Brain microvascular endothelial cell (primary cell): ENCODE measurements at regions not wholly inside any gene's neighbourhood (a gene's known extent, or its start where the extent isn't known, plus 50 kb on each side); places are given as distances from the start of the nearest gene placed in this dataset.
"Not testable (repeated sequence)": the region's sequence is repeated elsewhere in the genome, so short reads cannot be mapped to it uniquely, and the experiment has no call there.

Experiments
- DNase-seq: peaks from one replicate; pipeline ENCODE4 v3.0.0-alpha.2; 2020
- H3K27ac ChIP-seq: fragments of 250-450 bp; sonication (Bioruptor Pico); 2 replicates; pipeline ENCODE4 v1.5.1; 2020; ENCODE audit warnings: mild to moderate bottlenecking, moderate library complexity
- H3K27me3 ChIP-seq: fragments of 250-450 bp; sonication (Bioruptor Pico); replicated peaks from 2 replicates; pipeline ENCODE4 v1.5.1; 2020; ENCODE audit warnings: mild to moderate bottlenecking
- H3K36me3 ChIP-seq: fragments of 250-450 bp; sonication (Bioruptor Pico); replicated peaks from 2 replicates; pipeline ENCODE4 v1.5.1; 2020; ENCODE audit warnings: mild to moderate bottlenecking
- H3K4me3 ChIP-seq: 2 replicates; pipeline ENCODE4 v1.5.1; 2011; ENCODE audit warnings: low read depth, mild to moderate bottlenecking, control low read depth, low read length, moderate library complexity
- CTCF ChIP-seq: IDR thresholded peaks from 2 replicates; pipeline ENCODE4 v1.5.1; 2011; ENCODE audit warnings: low read depth, mild to moderate bottlenecking, moderate library complexity, low read length, control low read depth, inconsistent platforms; ENCODE audit errors: missing control alignments
- in situ Hi-C: cut with HindIII; loops from 2 replicates; pipeline ENCODE4 v1.10.0; 2017; ENCODE audit warnings: low sequenced_read_pairs, low pct_ligation_motif_present

- in situ Hi-C loops = no loop called here
- H3K27me3 ChIP-seq = no peaks in the 10 kb centered on the region
- H3K4me3 ChIP-seq = no peak overlapping the region
- DNase-seq = peak; percentile 90
- no peak for TF ChIP-seq CTCF
- no peaks in the 10 kb centered on the region for H3K36me3 ChIP-seq
- H3K27ac ChIP-seq = no peak overlapping the region
Measured at GRCh38 chr7:81004098-81004497, 85.2 kb upstream of the SEMA3C start.

DNA sequence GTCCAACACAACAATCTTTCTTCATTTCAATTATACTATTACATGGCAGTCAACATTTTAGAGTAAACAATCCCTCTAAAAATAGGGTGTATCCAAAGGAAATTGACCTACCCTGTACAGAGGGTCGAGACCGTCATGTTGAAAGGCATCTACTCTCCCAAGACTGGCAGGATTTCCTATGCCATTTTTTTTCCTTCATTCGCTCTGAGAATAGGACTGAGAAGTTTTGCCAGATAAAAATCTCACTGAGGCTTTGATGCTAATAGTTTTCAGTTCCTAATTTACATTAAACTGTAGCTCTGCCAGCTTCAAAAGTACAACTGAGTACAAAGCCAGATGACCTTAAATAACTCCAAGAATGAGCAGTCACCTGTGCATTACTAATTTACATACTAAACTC, 84.5 kb upstream of the SEMA3C start:
- H3K4me3 ChIP-seq = no peak overlapping the region
- no peaks in the 10 kb centered on the region for H3K27me3 ChIP-seq
- no peaks in the 10 kb centered on the region for H3K36me3 ChIP-seq
- no peak for TF ChIP-seq CTCF
- DNase-seq = no peak
- in situ Hi-C loops = no loop called here
- H3K27ac ChIP-seq = no peak overlapping the region

GRCh38 chr7:81002421-81002820, 83.6 kb upstream of the SEMA3C start:
- Histone ChIP-seq H3K27me3 (no peaks in the 10 kb centered on the region), H3K27ac (no peak overlapping the region), H3K36me3 (no peaks in the 10 kb centered on the region), H3K4me3 (no peak overlapping the region)
- no peak for DNase-seq
- TF ChIP-seq CTCF = no peak
- in situ Hi-C loops = no loop called here

GRCh38 chr7:80999771-81000170, 80.9 kb upstream of the SEMA3C start:
- Histone ChIP-seq H3K4me3 (no peak overlapping the region), H3K27me3 (no peaks in the 10 kb centered on the region), H3K27ac (no peak overlapping the region), H3K36me3 (no peaks in the 10 kb centered on the region)
- no peak for TF ChIP-seq CTCF
- no peak for DNase-seq
- in situ Hi-C loops = no loop called here

GRCh38 chr7:80999100-80999499, 80.2 kb upstream of the SEMA3C start:
- H3K27me3 ChIP-seq = no peaks in the 10 kb centered on the region
- DNase-seq = no peak
- no peak overlapping the region for H3K27ac ChIP-seq
- in situ Hi-C loops = no loop called here
- TF ChIP-seq CTCF = no peak
- no peaks in the 10 kb centered on the region for H3K36me3 ChIP-seq
- H3K4me3 ChIP-seq = no peak overlapping the region

DNA sequence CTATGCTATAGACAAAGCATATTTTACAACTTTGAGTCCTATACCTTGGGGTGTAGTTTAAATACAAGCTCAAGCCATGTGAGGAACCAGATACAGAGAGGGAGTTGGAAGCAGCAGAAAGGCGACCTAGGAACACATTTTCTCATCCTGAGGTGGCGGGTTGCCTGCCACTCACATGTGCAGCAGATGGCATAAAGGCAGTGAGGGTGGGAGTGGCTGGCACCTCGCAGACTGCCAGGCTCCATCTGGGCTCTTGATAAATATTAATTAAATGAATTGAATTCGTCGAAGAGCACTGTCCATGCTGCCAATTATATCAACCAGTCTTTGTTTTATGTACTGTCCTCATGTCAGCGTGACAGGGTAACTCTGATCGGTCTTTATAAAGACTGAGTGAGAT, 79.0 kb upstream of the SEMA3C start:
- no peaks in the 10 kb centered on the region for H3K27me3 ChIP-seq
- no peak for DNase-seq
- H3K4me3 ChIP-seq = no peak overlapping the region
- no peaks in the 10 kb centered on the region for H3K36me3 ChIP-seq
- no peak overlapping the region for H3K27ac ChIP-seq
- no peak for TF ChIP-seq CTCF
- in situ Hi-C loops = no loop called here

- in situ Hi-C loops, H3K36me3 ChIP-seq, H3K4me3 ChIP-seq, H3K27me3 ChIP-seq, DNase-seq, H3K27ac ChIP-seq: not testable (repeated sequence)
Measured at GRCh38 chr7:80996236-80996635, 77.4 kb upstream of the SEMA3C start.
